DND-41 (cell line): ENCODE measurements at regions not wholly inside any gene's neighbourhood (a gene's known extent, or its start where the extent isn't known, plus 50 kb on each side); places are given as distances from the start of the nearest gene placed in this dataset.

ENCODE experiments used
- EZH2 ChIP-seq: IDR thresholded peaks from 3 replicates; pipeline ENCODE4 v1.6.1; 2012; ENCODE audit warnings: borderline replicate concordance, low read depth, mild to moderate bottlenecking, moderate library complexity, low read length, inconsistent platforms; ENCODE audit not compliant: severe bottlenecking
- TF ChIP-seq, protein P1 (sequence below): IDR thresholded peaks from 2 replicates; pipeline ENCODE4 v1.5.1; 2012; ENCODE audit warnings: borderline replicate concordance, low read length, moderate library complexity, mild to moderate bottlenecking; ENCODE audit not compliant: poor library complexity, severe bottlenecking; ENCODE audit errors: extremely low read depth

DNA sequence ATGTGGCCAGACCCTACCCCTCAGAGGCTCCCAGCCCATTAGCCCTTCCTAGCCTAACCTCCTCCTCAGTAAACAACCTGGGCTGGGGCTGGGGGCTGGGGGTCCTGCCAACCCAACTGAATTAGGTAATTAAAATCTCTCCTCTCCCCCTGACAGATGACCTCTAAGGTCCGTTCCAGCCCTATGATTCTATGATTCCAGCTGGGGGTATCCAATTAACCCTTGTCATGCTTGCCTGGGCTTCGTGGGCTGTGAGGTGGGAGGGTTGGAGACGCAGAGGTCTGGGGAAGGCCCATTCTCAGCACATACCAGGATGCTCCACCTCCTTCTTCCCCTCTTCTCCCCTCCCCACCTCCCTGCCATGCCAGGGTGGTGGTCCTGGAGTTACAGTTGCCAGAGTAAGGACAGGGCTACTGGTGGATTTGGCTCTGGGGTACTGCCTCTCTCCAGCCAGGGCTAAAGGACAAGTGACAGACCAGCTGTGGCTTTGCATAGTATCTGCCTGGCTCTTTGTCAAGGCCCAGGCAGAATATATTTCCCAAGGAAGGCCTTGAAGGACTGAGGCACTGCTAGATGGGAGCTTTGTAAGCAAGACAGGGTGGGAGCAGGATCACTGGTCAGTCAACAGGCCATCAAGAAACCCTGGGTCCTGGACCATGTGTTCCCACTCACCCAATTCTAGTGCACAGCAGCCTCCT is 82.1 kb downstream of the EFNB1 start:
- TF ChIP-seq, protein P1, sequence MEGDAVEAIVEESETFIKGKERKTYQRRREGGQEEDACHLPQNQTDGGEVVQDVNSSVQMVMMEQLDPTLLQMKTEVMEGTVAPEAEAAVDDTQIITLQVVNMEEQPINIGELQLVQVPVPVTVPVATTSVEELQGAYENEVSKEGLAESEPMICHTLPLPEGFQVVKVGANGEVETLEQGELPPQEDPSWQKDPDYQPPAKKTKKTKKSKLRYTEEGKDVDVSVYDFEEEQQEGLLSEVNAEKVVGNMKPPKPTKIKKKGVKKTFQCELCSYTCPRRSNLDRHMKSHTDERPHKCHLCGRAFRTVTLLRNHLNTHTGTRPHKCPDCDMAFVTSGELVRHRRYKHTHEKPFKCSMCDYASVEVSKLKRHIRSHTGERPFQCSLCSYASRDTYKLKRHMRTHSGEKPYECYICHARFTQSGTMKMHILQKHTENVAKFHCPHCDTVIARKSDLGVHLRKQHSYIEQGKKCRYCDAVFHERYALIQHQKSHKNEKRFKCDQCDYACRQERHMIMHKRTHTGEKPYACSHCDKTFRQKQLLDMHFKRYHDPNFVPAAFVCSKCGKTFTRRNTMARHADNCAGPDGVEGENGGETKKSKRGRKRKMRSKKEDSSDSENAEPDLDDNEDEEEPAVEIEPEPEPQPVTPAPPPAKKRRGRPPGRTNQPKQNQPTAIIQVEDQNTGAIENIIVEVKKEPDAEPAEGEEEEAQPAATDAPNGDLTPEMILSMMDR = no peak
- TF ChIP-seq EZH2 = no peak
